HL-60 (cell line): ENCODE measurements at regions not wholly inside any gene's neighbourhood (a gene's known extent, or its start where the extent isn't known, plus 50 kb on each side); places are given as distances from the start of the nearest gene placed in this dataset.

Source experiments
- DNase-seq, 2 experiments: peaks; one replicate each; pipeline ENCODE4 v3.0.0-alpha.2; 2010 to 2020; ENCODE audit warnings: low read depth in 1 of 2, low spot score in 1 of 2
- H3K27ac ChIP-seq: fragments of 250-450 bp; sonication (Bioruptor Pico); replicated peaks from 2 replicates; pipeline ENCODE4 v1.5.1; 2020; ENCODE audit warnings: mild to moderate bottlenecking, moderate library complexity
- H3K27me3 ChIP-seq: fragments of 250-450 bp; sonication (Bioruptor Pico); 2 replicates; pipeline ENCODE4 v1.5.1; 2021; ENCODE audit warnings: mild to moderate bottlenecking, moderate library complexity; ENCODE audit not compliant: insufficient read depth, poor library complexity, severe bottlenecking
- H3K4me3 ChIP-seq: replicated peaks from 2 replicates; pipeline ENCODE4 v1.5.1; 2011; ENCODE audit warnings: mild to moderate bottlenecking, control low read depth, low read length; ENCODE audit not compliant: insufficient read depth
- GABPA ChIP-seq: IDR thresholded peaks from 2 replicates; pipeline ENCODE4 v1.6.1; 2012; ENCODE audit warnings: low read depth
- POLR2AphosphoS5 ChIP-seq: IDR thresholded peaks from 2 replicates; pipeline ENCODE4 v1.6.1; 2012; ENCODE audit warnings: low read depth
- SPI1 ChIP-seq: IDR thresholded peaks from 2 replicates; pipeline ENCODE4 v1.6.1; 2012; ENCODE audit warnings: low read depth, mild to moderate bottlenecking, borderline replicate concordance
- TF ChIP-seq, protein P1 (sequence below): IDR thresholded peaks from 2 replicates; pipeline ENCODE4 v1.6.1; 2012; ENCODE audit warnings: low read depth; ENCODE audit not compliant: insufficient replicate concordance
- TF ChIP-seq, protein P2 (sequence below): IDR thresholded peaks from one replicate; pipeline ENCODE4 v1.5.1; 2011; ENCODE audit warnings: low read length, control low read depth, inconsistent platforms; ENCODE audit not compliant: insufficient read depth

DNA sequence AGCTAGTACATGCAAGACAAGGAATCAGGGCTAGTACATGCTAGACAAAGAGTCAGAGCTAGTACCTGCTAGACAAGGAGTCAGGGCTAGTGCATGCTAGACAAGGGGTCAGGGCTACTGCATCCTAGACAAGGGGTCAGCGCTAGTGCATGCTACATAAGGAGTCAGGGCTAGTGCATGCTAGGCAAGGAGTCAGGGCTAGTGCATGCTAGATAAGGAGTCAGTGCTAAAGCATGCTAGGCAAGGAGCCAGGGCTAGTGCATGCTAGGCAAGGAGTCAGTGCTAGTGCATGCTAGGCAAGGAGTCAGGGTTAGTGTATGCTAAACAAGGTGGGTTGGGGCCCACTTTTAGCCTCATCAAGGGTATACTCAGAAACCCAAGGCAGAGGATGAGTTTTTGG, 90.1 kb upstream of the FAM136A start:
- DNase-seq, result no peak
- TF ChIP-seq SPI1 (no peak), GABPA (no peak), POLR2AphosphoS5 (no peak)
- TF ChIP-seq, protein P1, sequence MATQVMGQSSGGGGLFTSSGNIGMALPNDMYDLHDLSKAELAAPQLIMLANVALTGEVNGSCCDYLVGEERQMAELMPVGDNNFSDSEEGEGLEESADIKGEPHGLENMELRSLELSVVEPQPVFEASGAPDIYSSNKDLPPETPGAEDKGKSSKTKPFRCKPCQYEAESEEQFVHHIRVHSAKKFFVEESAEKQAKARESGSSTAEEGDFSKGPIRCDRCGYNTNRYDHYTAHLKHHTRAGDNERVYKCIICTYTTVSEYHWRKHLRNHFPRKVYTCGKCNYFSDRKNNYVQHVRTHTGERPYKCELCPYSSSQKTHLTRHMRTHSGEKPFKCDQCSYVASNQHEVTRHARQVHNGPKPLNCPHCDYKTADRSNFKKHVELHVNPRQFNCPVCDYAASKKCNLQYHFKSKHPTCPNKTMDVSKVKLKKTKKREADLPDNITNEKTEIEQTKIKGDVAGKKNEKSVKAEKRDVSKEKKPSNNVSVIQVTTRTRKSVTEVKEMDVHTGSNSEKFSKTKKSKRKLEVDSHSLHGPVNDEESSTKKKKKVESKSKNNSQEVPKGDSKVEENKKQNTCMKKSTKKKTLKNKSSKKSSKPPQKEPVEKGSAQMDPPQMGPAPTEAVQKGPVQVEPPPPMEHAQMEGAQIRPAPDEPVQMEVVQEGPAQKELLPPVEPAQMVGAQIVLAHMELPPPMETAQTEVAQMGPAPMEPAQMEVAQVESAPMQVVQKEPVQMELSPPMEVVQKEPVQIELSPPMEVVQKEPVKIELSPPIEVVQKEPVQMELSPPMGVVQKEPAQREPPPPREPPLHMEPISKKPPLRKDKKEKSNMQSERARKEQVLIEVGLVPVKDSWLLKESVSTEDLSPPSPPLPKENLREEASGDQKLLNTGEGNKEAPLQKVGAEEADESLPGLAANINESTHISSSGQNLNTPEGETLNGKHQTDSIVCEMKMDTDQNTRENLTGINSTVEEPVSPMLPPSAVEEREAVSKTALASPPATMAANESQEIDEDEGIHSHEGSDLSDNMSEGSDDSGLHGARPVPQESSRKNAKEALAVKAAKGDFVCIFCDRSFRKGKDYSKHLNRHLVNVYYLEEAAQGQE, result no peak
- TF ChIP-seq, protein P2, sequence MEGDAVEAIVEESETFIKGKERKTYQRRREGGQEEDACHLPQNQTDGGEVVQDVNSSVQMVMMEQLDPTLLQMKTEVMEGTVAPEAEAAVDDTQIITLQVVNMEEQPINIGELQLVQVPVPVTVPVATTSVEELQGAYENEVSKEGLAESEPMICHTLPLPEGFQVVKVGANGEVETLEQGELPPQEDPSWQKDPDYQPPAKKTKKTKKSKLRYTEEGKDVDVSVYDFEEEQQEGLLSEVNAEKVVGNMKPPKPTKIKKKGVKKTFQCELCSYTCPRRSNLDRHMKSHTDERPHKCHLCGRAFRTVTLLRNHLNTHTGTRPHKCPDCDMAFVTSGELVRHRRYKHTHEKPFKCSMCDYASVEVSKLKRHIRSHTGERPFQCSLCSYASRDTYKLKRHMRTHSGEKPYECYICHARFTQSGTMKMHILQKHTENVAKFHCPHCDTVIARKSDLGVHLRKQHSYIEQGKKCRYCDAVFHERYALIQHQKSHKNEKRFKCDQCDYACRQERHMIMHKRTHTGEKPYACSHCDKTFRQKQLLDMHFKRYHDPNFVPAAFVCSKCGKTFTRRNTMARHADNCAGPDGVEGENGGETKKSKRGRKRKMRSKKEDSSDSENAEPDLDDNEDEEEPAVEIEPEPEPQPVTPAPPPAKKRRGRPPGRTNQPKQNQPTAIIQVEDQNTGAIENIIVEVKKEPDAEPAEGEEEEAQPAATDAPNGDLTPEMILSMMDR, result no peak
- Histone ChIP-seq H3K27ac (no peak overlapping the region), H3K4me3 (no peak overlapping the region), H3K27me3 (no peaks in the 10 kb centered on the region)

DNA sequence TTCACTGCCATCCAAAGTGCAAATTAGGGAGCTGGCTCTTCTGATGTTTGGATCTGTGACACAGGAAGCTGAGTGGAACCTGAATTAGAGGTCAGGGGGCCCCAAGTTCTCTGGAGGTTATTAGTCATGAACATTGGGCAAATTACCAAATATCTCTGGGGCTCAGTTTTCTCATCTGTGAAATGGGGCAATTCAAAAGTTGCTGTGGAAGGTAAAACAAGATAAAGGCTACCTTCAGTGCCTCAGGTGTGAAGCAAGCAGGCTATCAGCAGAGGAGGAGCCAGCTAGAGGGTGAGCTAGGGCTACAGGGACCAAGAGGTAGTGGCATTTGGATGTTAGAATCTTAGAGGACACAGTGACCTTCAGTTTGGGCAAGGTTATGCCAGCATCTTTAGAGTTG, 89.4 kb upstream of the FAM136A start:
- TF ChIP-seq GABPA, result no peak
- TF ChIP-seq, protein P1, result no peak
- TF ChIP-seq POLR2AphosphoS5, result no peak
- TF ChIP-seq, protein P2, result no peak
- no peak for TF ChIP-seq SPI1
- DNase-seq, result no peak
- Histone ChIP-seq H3K27me3 (no peaks in the 10 kb centered on the region), H3K27ac (no peak overlapping the region), H3K4me3 (no peak overlapping the region)

DNA sequence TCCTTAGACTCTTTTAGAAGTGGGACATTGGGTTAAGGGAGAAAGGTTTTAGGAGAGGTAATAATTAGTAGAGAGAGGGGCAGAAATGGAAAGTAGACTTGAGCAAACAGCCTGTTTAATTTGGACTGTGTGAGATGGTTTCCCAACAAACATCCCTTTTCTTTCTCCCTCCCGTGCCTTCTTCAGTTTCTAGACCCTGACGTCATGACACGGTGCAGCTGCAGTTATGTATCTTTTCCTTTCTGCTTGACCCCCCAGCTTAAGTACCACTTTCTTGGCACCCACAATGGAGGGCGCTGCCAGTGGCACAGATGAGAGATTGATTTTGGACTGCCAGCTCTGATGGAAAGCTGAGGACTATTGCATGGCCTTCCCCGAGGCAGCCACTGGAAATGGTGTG, 86.9 kb upstream of the FAM136A start:
- no peak for DNase-seq
- H3K27ac ChIP-seq, result no peak overlapping the region
- H3K4me3 ChIP-seq, result no peak overlapping the region
- no peak for TF ChIP-seq GABPA
- TF ChIP-seq POLR2AphosphoS5, result no peak
- TF ChIP-seq, protein P1, result no peak
- H3K27me3 ChIP-seq, result no peaks in the 10 kb centered on the region

DNA sequence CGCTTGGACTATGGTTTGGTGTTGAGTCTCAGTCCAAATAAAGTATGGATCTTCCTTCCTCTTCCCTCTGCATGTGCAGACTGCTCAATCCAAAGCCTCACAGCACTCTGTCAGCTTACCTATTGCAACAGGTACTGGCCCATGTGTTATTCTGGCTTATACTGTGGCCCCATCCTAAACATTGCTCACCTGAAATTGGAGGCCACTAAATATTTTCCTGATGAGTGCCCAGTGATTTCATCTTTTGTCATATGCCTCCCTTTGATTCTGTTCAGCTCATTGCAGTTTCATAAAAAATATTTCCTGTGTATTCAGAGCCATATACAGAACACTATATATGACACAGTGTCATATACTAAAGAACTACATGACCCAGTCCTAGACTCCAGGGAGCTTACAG, 86.3 kb upstream of the FAM136A start:
- H3K27ac ChIP-seq, result no peak overlapping the region
- TF ChIP-seq GABPA, result no peak
- no peak for TF ChIP-seq POLR2AphosphoS5
- TF ChIP-seq, protein P1, result no peak
- TF ChIP-seq SPI1, result no peak
- TF ChIP-seq, protein P2, result no peak
- no peaks in the 10 kb centered on the region for H3K27me3 ChIP-seq
- H3K4me3 ChIP-seq, result no peak overlapping the region
- DNase-seq, result no peak
